ENCODE measurements at regions not wholly inside any gene's neighbourhood (a gene's known extent, or its start where the extent isn't known, plus 50 kb on each side); places are given as distances from the start of the nearest gene placed in this dataset.

GRCh38 chr6:4374216-4374615, 238.8 kb upstream of the ECI2 start:
- TF ChIP-seq PATZ1 (CRISPR knock-in tag; IDR thresholded peaks at IDR 0.05; ENCODE audit: borderline replicate concordance): no peak
- no peak for TF ChIP-seq ISL1 (CRISPR knock-in tag; IDR thresholded peaks at IDR 0.05)
- no peak for TF ChIP-seq CREB5 (CRISPR knock-in tag; IDR thresholded peaks at IDR 0.05; ENCODE audit: low read depth)

Measured in SK-N-SH treated with all-trans-retinoic acid at 6 μM for 48 hours (cell line).